GM13977 (cell line): ENCODE measurements at regions not wholly inside any gene's neighbourhood (a gene's known extent, or its start where the extent isn't known, plus 50 kb on each side); places are given as distances from the start of the nearest gene placed in this dataset.

Experiments
- DNase-seq: peaks from one replicate; pipeline ENCODE4 v3.0.0; 2012; ENCODE audit warnings: low spot score
- CTCF ChIP-seq: IDR thresholded peaks from 2 replicates; pipeline ENCODE4 v1.5.1; 2012; ENCODE audit warnings: mild to moderate bottlenecking, control low read depth; ENCODE audit not compliant: insufficient read depth; ENCODE audit errors: extremely low read depth, missing control alignments
- in situ Hi-C: fragments of 300-500 bp; cut with MboI; formaldehyde crosslinking; loops from one replicate; pipeline ENCODE4 v1.12.0; 2022; ENCODE audit warnings: low sequenced_read_pairs, low pct_unique_long_range_greater_than_20kb, mixed read lengths, inconsistent platforms; ENCODE audit not compliant: unreplicated experiment

GRCh38 chrX:26352891-26353430 is 137.0 kb downstream of the MAGEB5 start:
- TF ChIP-seq CTCF, result no peak
- in situ Hi-C loops, result no loop called here
- DNase-seq, result no peak

- TF ChIP-seq CTCF, result no peak
- DNase-seq, result no peak
- in situ Hi-C loops, result no loop called here
These were observed 131.2 kb downstream of the MAGEB5 start for GRCh38 chrX:26347171-26347570.

- no peak for DNase-seq
- in situ Hi-C loops, result no loop called here
- no peak for TF ChIP-seq CTCF
These were observed 118.3 kb downstream of the MAGEB5 start for GRCh38 chrX:26334232-26334631.

- no peak for DNase-seq
- in situ Hi-C loops, result no loop called here
- no peak for TF ChIP-seq CTCF
These were observed 112.8 kb downstream of the MAGEB5 start for GRCh38 chrX:26328608-26329319.

- in situ Hi-C loops, result no loop called here
- DNase-seq, result no peak
- no peak for TF ChIP-seq CTCF
These were observed 93.3 kb downstream of the MAGEB5 start for GRCh38 chrX:26309262-26309661.

GRCh38 chrX:26295425-26295824 is 79.5 kb downstream of the MAGEB5 start:
- no peak for TF ChIP-seq CTCF
- DNase-seq, result no peak
- in situ Hi-C loops, result no loop called here
